Keratinocyte (primary cell): ENCODE measurements at regions not wholly inside any gene's neighbourhood (a gene's known extent, or its start where the extent isn't known, plus 50 kb on each side); places are given as distances from the start of the nearest gene placed in this dataset.

Experiments
- DNase-seq: peaks from one replicate; pipeline ENCODE4 v3.0.0-alpha.2; 2011; ENCODE audit warnings: low read depth, missing footprints, low spot score
- FAIRE-seq: peaks from 2 replicates; lab custom pipeline; 2011; peaks lifted over from hg19 to GRCh38; lab: Jason Lieb, UNC
- H2AFZ ChIP-seq: 2 replicates; pipeline ENCODE4 v1.6.0; 2012; ENCODE audit warnings: low read length, control low read depth, inconsistent platforms; ENCODE audit not compliant: control insufficient read depth
- H3K27ac ChIP-seq: 2 replicates; pipeline ENCODE4 v1.5.1; 2011; ENCODE audit warnings: low read length; ENCODE audit not compliant: control insufficient read depth, insufficient read depth
- H3K27me3 ChIP-seq: 3 replicates; pipeline ENCODE4 v1.6.0; 2011; ENCODE audit warnings: low read length; ENCODE audit not compliant: control insufficient read depth, insufficient read depth; ENCODE audit errors: extremely low read depth
- H3K36me3 ChIP-seq, 2 experiments: 2 replicates in 1 of 2; 3 replicates in 1 of 2; pipeline ENCODE4 v1.5.1; 2011; ENCODE audit warnings: low read length in 2 of 2, mild to moderate bottlenecking in 1 of 2; ENCODE audit not compliant: control insufficient read depth in 2 of 2, insufficient read depth in 2 of 2; ENCODE audit errors: extremely low read depth in 1 of 2
- H3K4me1 ChIP-seq: 3 replicates; pipeline ENCODE4 v1.5.1; 2011; ENCODE audit warnings: low read length; ENCODE audit not compliant: control insufficient read depth, insufficient read depth; ENCODE audit errors: extremely low read depth
- H3K4me2 ChIP-seq: 3 replicates; pipeline ENCODE4 v1.6.0; 2011; ENCODE audit warnings: low read depth, low read length; ENCODE audit not compliant: control insufficient read depth, insufficient read depth; ENCODE audit errors: extremely low read depth
- H3K4me3 ChIP-seq, 3 experiments: fragments of 200-600 bp in 1 of 3; sonication (generic) in 1 of 3; 2 replicates in 2 of 3; 3 replicates in 1 of 3; pipeline ENCODE4 v1.5.1; 2011 to 2016; ENCODE audit warnings: low read length in 3 of 3, mild to moderate bottlenecking in 3 of 3, control low read depth in 2 of 3, inconsistent platforms in 1 of 3, low read depth in 1 of 3, mixed read lengths in 1 of 3, mixed run types in 1 of 3, moderate library complexity in 1 of 3; ENCODE audit not compliant: control insufficient read depth in 2 of 3, insufficient read depth in 2 of 3; ENCODE audit errors: extremely low read depth in 1 of 3
- H3K79me2 ChIP-seq: 2 replicates; pipeline ENCODE4 v1.6.0; 2012; ENCODE audit warnings: low read length; ENCODE audit not compliant: control insufficient read depth, insufficient read depth
- H3K9ac ChIP-seq: 3 replicates; pipeline ENCODE4 v1.6.0; 2011; ENCODE audit warnings: low read length; ENCODE audit not compliant: control insufficient read depth, insufficient read depth; ENCODE audit errors: extremely low read depth
- H3K9me1 ChIP-seq: 3 replicates; pipeline ENCODE4 v1.6.0; 2011; ENCODE audit warnings: low read length; ENCODE audit not compliant: control insufficient read depth, insufficient read depth; ENCODE audit errors: extremely low read depth
- H3K9me3 ChIP-seq: 2 replicates; pipeline ENCODE4 v1.5.1; 2012; ENCODE audit warnings: low read depth, low read length; ENCODE audit not compliant: control insufficient read depth
- H4K20me1 ChIP-seq: 3 replicates; pipeline ENCODE4 v1.6.0; 2011; ENCODE audit warnings: low read length; ENCODE audit not compliant: control insufficient read depth, insufficient read depth; ENCODE audit errors: extremely low read depth
- CTCF ChIP-seq, 3 experiments: IDR thresholded peaks in 1 of 3; conservative IDR thresholded peaks in 1 of 3; optimal IDR thresholded peaks in 1 of 3; 2 replicates in 2 of 3; 3 replicates in 1 of 3; pipeline versions ENCODE3 to v1.5.1; 2011; ENCODE audit warnings: low read length in 3 of 3, mild to moderate bottlenecking in 3 of 3, moderate library complexity in 2 of 3, control low read depth in 1 of 3, inconsistent platforms in 1 of 3; ENCODE audit not compliant: insufficient read depth in 2 of 3; ENCODE audit errors: extremely low read depth in 1 of 3
- EZH2 ChIP-seq: IDR thresholded peaks from one replicate; pipeline ENCODE4 v1.6.1; 2012; ENCODE audit warnings: inconsistent platforms, mild to moderate bottlenecking, low read length, moderate library complexity
- dilution Hi-C: fragments of 300-500 bp; cut with MboI; formaldehyde crosslinking; loops from one replicate; pipeline ENCODE4 v1.7.0; 2020; ENCODE audit warnings: low sequenced_read_pairs; ENCODE audit not compliant: extremely low pct_ligation_motif_present

- no peak for DNase-seq
- TF ChIP-seq EZH2 (no peak), CTCF (optimal IDR thresholded peaks at IDR 0.05 in 1 of 3, IDR thresholded peaks at IDR 0.05 in 1 of 3, conservative IDR thresholded peaks at IDR 0.05 in 1 of 3; ENCODE audit: extremely low read depth in 1 of 3, insufficient read depth in 2 of 3, low read length in 3 of 3) (no peak)
- H3K27me3 ChIP-seq: no peaks in the 10 kb centered on the region
- no peaks in the 10 kb centered on the region for H3K9me1 ChIP-seq
- no peaks in the 10 kb centered on the region for H3K4me1 ChIP-seq
- dilution Hi-C loops: no loop called here
- H3K4me3 ChIP-seq: no peak overlapping the region
- no peaks in the 10 kb centered on the region for H4K20me1 ChIP-seq
- no peak for FAIRE-seq
- H3K36me3 ChIP-seq: no peaks in the 10 kb centered on the region
- H3K27ac ChIP-seq: no peak overlapping the region
- H3K4me2 ChIP-seq: no peak overlapping the region
- no peak overlapping the region for H2AFZ ChIP-seq
- no peaks in the 10 kb centered on the region for H3K79me2 ChIP-seq
- H3K9me3 ChIP-seq: no peaks in the 10 kb centered on the region
- no peak overlapping the region for H3K9ac ChIP-seq
These were observed 1124.8 kb downstream of the LRFN5 start for GRCh38 chr14:42731480-42731879.

GRCh38 chr14:42729681-42730080 lies 1123.0 kb downstream of the LRFN5 start:
- FAIRE-seq (no peak), DNase-seq (no peak)
- no peak for TF ChIP-seq CTCF (optimal IDR thresholded peaks at IDR 0.05 in 1 of 3, IDR thresholded peaks at IDR 0.05 in 1 of 3, conservative IDR thresholded peaks at IDR 0.05 in 1 of 3; ENCODE audit: extremely low read depth in 1 of 3, insufficient read depth in 2 of 3, low read length in 3 of 3)
- no peak for TF ChIP-seq EZH2
- Histone ChIP-seq H3K4me2 (no peak overlapping the region), H3K9ac (no peak overlapping the region), H3K27me3 (no peaks in the 10 kb centered on the region), H4K20me1 (no peaks in the 10 kb centered on the region), H3K9me1 (no peaks in the 10 kb centered on the region), H3K9me3 (no peaks in the 10 kb centered on the region), H3K4me1 (no peaks in the 10 kb centered on the region), H3K27ac (no peak overlapping the region), H3K36me3 (no peaks in the 10 kb centered on the region), H3K4me3 (no peak overlapping the region), H2AFZ (no peak overlapping the region), H3K79me2 (no peaks in the 10 kb centered on the region)
- dilution Hi-C loops: no loop called here
